GM23338 (cell line): ENCODE measurements at regions not wholly inside any gene's neighbourhood (a gene's known extent, or its start where the extent isn't known, plus 50 kb on each side); places are given as distances from the start of the nearest gene placed in this dataset.

Source experiments
- ETS1 ChIP-seq: IDR thresholded peaks from 2 replicates; pipeline ENCODE4 v1.6.1; 2016; ENCODE audit warnings: antibody characterized with exemption
- EZH2phosphoT487 ChIP-seq: fragments of 200-600 bp; sonication (generic); IDR thresholded peaks from one replicate; pipeline ENCODE4 v1.8.1; 2018; ENCODE audit warnings: antibody characterized with exemption; ENCODE audit not compliant: unreplicated experiment
- JUNB ChIP-seq: IDR thresholded peaks from one replicate; pipeline ENCODE4 v1.6.1; 2016; ENCODE audit warnings: antibody characterized with exemption; ENCODE audit not compliant: unreplicated experiment
- NANOG ChIP-seq: IDR thresholded peaks from 2 replicates; pipeline ENCODE4 v1.6.1; 2016; ENCODE audit warnings: antibody characterized with exemption, borderline replicate concordance
- POLR2AphosphoS5 ChIP-seq: IDR thresholded peaks from 2 replicates; pipeline ENCODE4 v1.6.1; 2016; ENCODE audit warnings: antibody characterized with exemption, low read depth
- REST ChIP-seq: IDR thresholded peaks from one replicate; pipeline ENCODE4 v1.6.1; 2018; ENCODE audit warnings: antibody characterized with exemption; ENCODE audit not compliant: unreplicated experiment
- STAT1 ChIP-seq: IDR thresholded peaks from one replicate; pipeline ENCODE4 v1.6.1; 2016; ENCODE audit warnings: antibody characterized with exemption; ENCODE audit not compliant: unreplicated experiment
- ZNF114 ChIP-seq: fragments of 250-450 bp; sonication (Bioruptor Pico); IDR thresholded peaks from 2 replicates; pipeline ENCODE4 v1.5.0; 2020; ENCODE audit warnings: mild to moderate bottlenecking, moderate library complexity
- ZNF331 ChIP-seq: fragments of 250-450 bp; sonication (Bioruptor Pico); IDR thresholded peaks from 2 replicates; pipeline ENCODE4 v1.5.0; 2020; ENCODE audit warnings: low read depth, mild to moderate bottlenecking, moderate library complexity
- ZNF462 ChIP-seq: fragments of 250-450 bp; sonication (Bioruptor Pico); IDR thresholded peaks from 2 replicates; pipeline ENCODE4 v1.5.0; 2020; ENCODE audit warnings: mild to moderate bottlenecking, moderate library complexity

GRCh38 chr9:79247021-79247420 is 324.7 kb upstream of the TLE4 start (continued):
- TF ChIP-seq ZNF462 (CRISPR knock-in tag) (no peak), ZNF114 (no peak), EZH2phosphoT487 (no peak), NANOG (no peak), ETS1 (no peak), STAT1 (no peak), JUNB (no peak), POLR2AphosphoS5 (no peak), REST (no peak), ZNF331 (no peak)
